Activated gamma-delta T cell treated with anti-CD3 and anti-CD28 coated beads, Interleukin-2, amount 50 U/mL, for 16 hours (primary cell): ENCODE measurements at regions not wholly inside any gene's neighbourhood (a gene's known extent, or its start where the extent isn't known, plus 50 kb on each side); places are given as distances from the start of the nearest gene placed in this dataset.
"Not testable (repeated sequence)": the region's sequence is repeated elsewhere in the genome, so short reads cannot be mapped to it uniquely, and the experiment has no call there.

Experiments used
- DNase-seq: peaks from one replicate; pipeline ENCODE4 v3.0.0-alpha.2; 2020; ENCODE audit warnings: low read depth

DNA sequence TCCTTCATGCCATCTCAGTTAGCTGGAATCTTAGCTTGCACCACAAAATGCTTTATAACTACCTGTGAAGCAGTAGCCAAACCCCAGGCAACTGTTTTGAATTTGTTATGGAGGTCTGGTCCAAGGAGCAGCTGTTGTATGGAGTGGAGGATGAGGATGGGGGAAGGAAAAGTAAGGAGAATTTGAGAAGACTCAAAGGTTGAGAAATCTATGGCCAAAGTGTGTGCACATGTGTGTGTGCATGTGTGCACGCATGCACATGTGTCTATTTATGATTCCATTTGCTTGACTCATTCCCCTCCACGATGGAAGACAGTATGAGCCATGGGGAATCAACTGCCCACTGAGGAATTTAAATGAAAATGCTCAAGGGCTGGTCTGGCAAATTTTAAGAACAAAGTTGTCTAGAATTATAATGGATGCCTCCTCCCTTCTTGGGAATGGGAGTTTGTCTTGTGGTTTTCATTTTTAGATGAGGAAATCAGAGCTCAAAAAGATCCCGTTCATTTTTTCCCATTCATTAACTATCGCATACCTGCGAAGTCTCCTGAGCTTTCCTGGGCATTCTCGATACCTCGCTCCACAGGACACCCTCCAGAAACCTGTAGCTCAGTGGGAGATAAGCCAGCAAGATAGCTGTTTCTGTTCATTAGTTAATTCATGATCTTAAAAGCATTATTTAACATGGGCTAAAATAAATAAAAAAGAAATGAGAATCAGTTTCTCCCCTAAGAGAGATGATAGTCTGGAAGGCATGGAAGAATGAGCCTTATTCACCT lies 152.3 kb upstream of the NEDD9 start:
- no peak for DNase-seq

DNA sequence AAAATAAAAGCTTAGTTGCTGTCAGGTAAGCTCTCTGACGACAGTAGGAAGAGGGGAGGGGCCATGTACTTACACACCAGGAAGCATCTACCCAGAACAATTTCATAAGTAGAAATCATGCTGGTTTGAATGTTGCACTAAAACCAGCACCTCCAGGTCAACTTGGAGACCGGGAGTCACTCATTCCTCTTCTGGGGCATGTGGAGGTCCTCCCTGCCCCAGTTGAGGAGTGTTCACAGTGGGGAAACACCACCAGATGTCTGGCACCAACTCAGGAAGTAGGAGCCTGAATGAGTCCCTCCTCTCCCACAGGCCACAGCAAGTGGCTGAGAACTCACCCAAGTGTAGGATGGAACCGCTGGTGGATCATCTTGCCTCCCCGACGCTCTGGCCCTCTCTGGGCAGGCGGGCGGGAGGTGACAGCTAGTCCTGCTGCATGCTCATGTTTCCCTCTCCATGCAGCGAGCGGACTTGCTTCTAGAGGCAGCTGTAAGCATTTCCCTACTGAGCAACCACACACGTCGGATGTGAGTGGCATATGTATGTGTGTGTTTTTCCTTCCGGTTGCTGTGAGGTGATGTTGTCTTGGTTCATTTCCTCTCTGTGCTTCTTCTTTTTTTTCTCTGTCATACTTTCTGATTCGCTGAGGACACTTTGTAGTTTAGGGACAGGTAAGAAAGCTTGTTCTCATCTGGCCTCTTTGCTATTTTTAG lies 149.5 kb upstream of the NEDD9 start:
- DNase-seq, result peak; percentile 55

- no peak for DNase-seq
Measured at GRCh38 chr6:11380969-11381744, 148.7 kb upstream of the NEDD9 start.

GRCh38 chr6:11380549-11380948 lies 148.1 kb upstream of the NEDD9 start:
- DNase-seq, result no peak

DNA sequence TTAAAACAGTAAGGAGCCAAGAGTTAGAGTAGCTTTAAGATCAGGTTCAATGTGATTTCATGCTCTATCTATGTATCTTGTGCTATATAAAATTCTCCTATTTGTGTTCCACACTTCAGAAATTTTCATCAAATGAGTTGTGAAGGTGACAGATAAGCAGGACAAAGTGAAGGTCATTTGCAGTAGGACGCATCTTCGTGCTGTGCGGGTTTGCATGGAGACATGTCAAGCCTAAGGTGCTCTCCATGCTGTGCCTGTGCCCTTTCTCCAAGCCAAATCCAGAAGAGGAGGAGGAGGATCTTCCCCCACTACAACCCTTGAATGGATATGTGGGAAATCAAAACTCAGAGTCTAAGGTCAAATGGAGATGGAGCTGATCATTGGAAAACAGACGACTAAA lies 147.3 kb upstream of the NEDD9 start:
- no peak for DNase-seq

DNA sequence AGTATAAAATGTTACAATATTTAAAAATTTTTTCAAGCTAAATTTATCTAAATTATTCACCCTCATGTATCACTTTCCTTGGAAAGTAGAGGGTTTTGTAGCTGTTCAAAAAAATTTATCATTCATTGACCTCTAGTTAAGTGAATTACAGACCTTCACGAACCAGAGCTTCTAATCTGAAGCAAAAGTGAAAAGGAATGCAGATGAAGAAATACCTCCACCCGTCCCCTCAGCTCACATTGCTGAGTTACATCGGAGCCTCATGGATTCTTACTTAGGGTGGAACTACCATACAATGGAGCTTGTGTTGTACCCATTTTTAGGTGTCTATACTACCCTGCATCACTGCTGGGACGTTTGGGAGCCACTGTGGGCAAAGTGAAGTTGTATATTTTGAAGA lies 146.2 kb upstream of the NEDD9 start:
- DNase-seq, result no peak

DNA sequence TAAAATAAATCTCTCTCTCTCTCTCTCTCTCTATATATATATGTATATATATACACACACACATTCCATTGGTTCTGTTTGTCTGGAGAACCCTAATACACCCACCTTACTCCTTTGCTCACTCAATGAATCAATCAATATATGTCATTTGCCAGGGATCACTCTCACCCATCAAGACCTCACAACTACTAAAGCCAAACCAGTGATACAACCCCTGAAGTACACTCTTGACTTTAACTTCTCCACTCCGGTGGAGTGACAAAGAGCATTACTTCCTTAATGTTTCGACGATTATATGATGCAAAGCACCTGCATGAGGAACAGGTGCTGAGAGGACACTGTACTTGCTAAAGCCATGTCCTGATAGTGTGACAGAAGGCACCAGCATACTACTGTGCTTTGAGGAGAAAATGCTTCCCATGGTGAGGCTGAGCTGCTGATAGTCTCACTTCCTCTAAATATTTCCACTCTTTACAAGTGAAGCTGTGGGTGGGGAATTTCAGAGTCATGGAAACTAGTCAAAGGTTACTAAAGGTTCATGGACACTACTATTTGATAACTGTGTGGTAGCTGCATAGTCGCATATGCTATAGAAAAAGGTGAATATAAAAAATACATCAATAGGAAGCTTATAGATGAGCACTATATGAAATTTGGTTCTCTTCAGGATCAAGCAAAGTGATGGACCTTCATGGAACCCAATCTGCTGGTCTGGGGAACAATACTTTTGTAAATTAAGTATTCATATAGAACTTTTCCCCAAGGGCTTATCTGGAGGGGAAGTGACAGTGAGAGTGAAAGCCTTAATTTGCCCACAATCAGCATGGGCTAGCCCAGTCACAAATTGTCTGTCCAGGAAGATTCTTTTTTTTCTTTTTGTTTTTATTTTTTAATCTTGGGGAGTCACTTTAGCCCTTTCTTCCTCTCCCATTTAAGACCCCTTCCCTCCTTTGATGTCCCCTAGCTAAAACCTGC lies 141.9 kb upstream of the NEDD9 start:
- no peak for DNase-seq

DNA sequence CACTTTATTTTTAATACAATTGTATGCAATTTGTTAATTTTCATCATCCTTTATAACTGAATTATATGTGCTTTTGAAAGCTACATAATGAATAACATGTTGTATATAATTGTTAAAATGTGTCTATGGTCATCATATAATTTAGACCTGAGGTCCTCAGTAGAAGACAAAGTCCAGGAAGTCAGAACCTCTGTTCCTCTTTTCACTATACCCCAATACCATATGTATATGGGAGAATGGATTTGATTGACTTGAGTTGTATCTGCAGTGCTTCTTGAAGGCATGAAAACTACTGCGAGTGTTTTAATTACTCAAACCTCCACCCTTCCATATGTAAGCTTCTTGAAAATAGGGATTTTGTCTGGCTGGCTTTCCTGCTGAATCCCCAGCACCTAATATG lies 140.7 kb upstream of the NEDD9 start:
- DNase-seq, result no peak

DNA sequence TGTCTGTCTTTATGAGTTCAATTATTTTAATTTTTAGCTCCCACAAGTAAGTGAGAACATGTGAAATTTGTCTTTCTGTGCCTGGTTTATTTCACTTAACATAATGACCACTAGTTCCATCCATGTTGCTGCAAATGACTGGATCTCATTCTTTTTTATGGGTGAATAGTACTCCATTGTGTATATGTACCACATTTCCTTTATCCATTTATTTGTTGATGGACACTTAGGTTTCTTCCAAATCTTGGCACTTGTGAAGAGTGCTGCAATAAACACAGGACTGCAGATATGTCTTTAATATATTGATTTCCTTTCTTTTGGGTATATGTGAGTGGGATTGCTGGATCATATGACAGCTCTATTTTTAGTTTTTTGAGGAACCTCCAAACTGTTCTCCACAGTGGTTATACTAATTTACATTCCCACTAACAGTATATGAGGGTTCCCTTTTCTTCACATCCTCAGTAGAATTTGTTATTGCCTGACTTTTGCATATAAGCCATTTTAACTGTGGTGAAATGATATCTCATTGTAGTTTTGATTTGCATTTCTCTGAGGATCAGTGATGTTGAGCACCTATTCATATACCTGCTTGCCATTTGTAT lies 139.8 kb upstream of the NEDD9 start:
- not testable (repeated sequence) for DNase-seq

DNA sequence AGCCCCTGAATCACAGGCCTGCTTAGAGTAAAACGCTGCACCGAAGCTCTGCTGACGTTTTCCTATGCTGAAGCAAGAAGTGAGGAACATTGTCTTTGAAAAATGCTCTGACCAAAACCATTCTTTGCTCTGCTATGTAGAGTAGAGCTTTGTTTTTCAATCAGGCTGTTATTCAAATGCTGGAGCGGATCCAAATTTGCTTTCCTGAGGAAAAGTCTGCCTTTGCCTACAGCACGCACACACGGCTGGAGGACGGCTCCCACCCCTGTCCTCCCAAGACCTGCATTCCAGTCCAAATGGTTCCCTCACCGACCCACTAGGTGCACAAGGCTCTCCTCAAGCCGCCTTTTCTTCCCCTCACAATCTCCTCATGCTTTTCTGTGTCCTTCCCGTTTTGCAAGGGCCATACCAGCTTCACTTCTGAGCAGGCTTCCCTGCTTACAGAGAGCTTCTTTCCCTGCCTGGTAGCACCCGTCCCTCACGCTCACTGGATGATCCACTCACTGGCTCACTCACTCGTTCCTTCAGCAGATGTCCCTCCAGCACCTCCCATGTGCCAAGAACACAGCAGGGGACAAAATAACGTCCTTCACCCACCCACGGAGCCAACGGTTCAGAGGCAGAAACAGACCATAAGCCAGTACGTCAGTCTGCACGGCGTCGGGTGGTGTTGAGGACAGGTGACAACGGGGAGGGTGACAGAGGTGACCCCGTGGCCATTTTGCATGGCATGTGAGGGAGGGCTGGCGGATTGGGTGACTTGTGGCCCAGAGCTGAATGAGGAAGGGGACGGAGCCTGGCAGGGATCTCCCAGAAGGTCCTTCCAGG lies 137.9 kb upstream of the NEDD9 start:
- DNase-seq, result no peak

GRCh38 chr6:11368760-11369159 lies 136.3 kb upstream of the NEDD9 start:
- no peak for DNase-seq

DNA sequence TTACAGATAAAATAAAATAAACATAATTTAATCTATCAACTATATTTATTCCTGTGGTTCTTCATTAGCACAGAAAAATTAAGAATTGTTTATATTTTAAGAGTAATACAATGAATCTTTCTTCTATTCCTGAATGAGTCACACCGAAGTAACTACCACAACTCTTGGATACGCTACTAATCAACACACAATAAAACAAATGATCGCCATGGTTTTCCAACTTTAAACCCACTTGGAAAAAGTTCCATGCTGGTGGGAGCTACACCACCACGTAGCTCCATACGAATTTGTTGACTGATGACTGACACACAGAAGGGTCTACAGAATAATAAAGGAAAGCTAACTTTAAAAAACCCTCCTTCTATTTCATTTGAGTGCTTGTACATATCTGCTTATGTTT lies 135.8 kb upstream of the NEDD9 start:
- no peak for DNase-seq

DNA sequence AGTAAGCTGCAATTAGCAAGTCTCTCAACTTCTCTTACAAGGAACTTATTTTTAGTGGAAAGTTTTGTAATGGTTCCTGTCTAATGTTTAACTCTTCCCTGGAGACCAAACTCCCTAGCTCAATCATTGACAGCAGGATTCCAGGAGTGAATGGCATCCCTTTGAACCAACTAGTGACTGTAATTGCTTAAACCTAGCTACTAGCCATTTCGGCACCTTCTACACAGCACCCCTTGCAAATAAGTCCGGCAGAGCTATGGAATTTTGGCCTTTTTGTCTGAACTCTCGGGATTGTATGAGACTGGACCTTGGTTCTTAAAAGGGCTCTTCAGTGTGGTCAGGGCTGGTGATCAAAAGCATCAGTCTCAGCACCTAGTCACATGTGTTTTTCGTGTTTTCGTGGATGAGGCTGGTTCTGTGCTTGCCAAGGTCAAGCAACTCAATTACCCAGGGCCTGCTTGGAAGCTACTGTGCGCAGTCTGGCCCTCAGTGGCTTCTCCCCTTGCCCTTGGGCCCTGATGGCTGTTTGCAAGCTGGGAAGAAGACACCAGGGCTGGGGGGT lies 135.3 kb upstream of the NEDD9 start:
- no peak for DNase-seq

- DNase-seq, result no peak
Measured at GRCh38 chr6:11366934-11367637, 134.6 kb upstream of the NEDD9 start.

DNA sequence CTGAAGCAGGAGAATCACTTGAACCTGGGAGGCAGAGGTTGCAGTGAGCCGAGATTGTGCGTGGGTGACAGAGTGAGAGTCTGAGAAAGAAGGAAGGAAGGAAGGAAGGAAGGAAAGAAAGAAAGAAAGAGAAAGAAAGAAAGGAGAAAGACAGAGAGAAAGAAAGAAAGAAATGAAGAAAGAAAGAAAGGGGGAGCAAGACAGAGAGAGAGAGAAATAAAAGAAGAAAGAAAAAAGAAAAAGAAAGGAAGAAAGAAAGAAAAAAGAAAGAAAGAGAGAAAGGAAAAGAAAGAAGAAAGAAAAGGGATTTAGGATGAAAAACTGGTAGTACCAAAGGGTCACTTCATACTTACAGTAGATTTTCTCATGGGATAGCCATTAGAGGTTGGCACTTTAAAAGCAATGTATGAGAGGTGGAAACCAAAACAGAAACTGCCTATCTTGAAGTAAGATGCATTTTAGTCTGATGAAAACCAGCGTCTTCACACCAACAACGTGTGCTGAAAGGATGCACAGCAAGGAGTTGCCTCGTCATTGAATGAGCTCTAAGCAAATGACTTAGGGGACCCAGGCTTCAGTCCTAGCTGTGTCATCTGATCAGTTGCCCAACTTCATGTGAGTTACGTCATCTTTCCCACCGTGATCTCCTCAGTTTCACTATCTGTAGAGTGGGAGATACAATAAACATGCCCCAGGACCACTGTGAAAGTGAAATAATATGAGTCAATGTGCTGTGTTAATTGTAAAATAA lies 133.9 kb upstream of the NEDD9 start:
- DNase-seq, result no peak

GRCh38 chr6:11364971-11365397 lies 132.5 kb upstream of the NEDD9 start:
- no peak for DNase-seq

GRCh38 chr6:11363881-11364576 lies 131.6 kb upstream of the NEDD9 start:
- peak; percentile 51 for DNase-seq

DNA sequence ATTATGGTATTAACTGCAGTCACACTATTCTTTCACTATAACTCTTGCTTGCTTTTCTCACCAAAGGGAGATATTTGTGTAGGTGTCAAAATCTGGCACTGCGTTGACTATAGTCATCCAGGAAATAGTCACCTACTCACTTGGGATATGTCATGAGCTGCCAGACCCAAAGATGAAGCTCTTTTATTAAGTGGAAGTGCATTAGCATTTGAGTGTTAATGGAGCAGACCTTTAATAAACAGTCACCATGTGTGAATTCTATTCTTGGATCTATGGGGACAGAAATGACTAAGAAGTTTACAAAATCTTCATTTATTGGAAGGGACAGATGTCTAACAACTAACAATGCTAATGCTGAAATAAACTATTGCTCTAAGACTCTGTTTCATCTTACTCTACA lies 130.1 kb upstream of the NEDD9 start:
- DNase-seq, result no peak
